GM23338 (cell line): ENCODE measurements at regions not wholly inside any gene's neighbourhood (a gene's known extent, or its start where the extent isn't known, plus 50 kb on each side); places are given as distances from the start of the nearest gene placed in this dataset.

Experiments used
- ATAC-seq: fragments of 200-7000 bp; cut with Tn5 transposase; 3 replicates; pipeline ENCODE4 v1.9.1; 2020
- DNase-seq: peaks from one replicate; pipeline ENCODE4 v3.0.0-alpha.2; 2015; ENCODE audit warnings: low spot score
- H2AFZ ChIP-seq: fragments of 200-600 bp; sonication (generic); 2 replicates; pipeline ENCODE4 v1.8.0; 2016; ENCODE audit warnings: antibody characterized with exemption, mild to moderate bottlenecking, moderate library complexity
- H3F3A ChIP-seq: fragments of 200-600 bp; sonication (generic); replicated peaks from 2 replicates; pipeline ENCODE4 v1.8.0; 2017; ENCODE audit warnings: antibody characterized with exemption, mixed run types, low read depth
- H3K27ac ChIP-seq: fragments of 200-600 bp; sonication (generic); 2 replicates; pipeline ENCODE4 v1.6.1; 2016; ENCODE audit warnings: low read depth
- H3K27me3 ChIP-seq: fragments of 200-600 bp; sonication (generic); 2 replicates; pipeline ENCODE4 v1.8.0; 2016; ENCODE audit warnings: mild to moderate bottlenecking, mixed run types, moderate library complexity; ENCODE audit not compliant: insufficient read depth
- H3K36me3 ChIP-seq: fragments of 200-600 bp; sonication (generic); 2 replicates; pipeline ENCODE4 v1.8.0; 2016; ENCODE audit warnings: mild to moderate bottlenecking; ENCODE audit not compliant: insufficient read depth
- H3K4me1 ChIP-seq: fragments of 200-600 bp; sonication (generic); 2 replicates; pipeline ENCODE4 v1.8.0; 2016; ENCODE audit warnings: mild to moderate bottlenecking, moderate library complexity; ENCODE audit not compliant: insufficient read depth
- H3K4me2 ChIP-seq: fragments of 200-600 bp; sonication (generic); 2 replicates; pipeline ENCODE4 v1.7.1; 2017; ENCODE audit warnings: mixed run types
- H3K4me3 ChIP-seq: fragments of 200-600 bp; sonication (generic); 2 replicates; pipeline ENCODE4 v1.6.1; 2016; ENCODE audit warnings: mixed run types
- H3K79me2 ChIP-seq: fragments of 200-600 bp; sonication (generic); replicated peaks from 2 replicates; pipeline ENCODE4 v1.8.0; 2017; ENCODE audit warnings: mild to moderate bottlenecking; ENCODE audit not compliant: insufficient read depth
- H3K9me2 ChIP-seq: fragments of 200-600 bp; sonication (generic); 2 replicates; pipeline ENCODE4 v1.8.0; 2017; ENCODE audit not compliant: insufficient read depth
- H4K20me1 ChIP-seq: fragments of 200-600 bp; sonication (generic); replicated peaks from 2 replicates; pipeline ENCODE4 v1.8.0; 2017; ENCODE audit warnings: mild to moderate bottlenecking; ENCODE audit not compliant: insufficient read depth
- H3K27ac Mint-ChIP-seq: 2 replicates; pipeline ENCODE4 v1.8.0; 2020; ENCODE audit warnings: inconsistent platforms, mild to moderate bottlenecking, moderate library complexity, mixed read lengths
- H3K27me3 Mint-ChIP-seq: 3 replicates; pipeline ENCODE4 v1.8.0; 2022; ENCODE audit warnings: low read depth, mild to moderate bottlenecking, moderate library complexity, mixed read lengths, inconsistent platforms; ENCODE audit not compliant: insufficient read depth, poor library complexity
- H3K36me3 Mint-ChIP-seq: 3 replicates; pipeline ENCODE4 v1.8.0; 2021; ENCODE audit warnings: low read depth, mild to moderate bottlenecking, inconsistent platforms, moderate library complexity, mixed read lengths
- H3K4me1 Mint-ChIP-seq: 3 replicates; pipeline ENCODE4 v1.8.0; 2020; ENCODE audit warnings: mild to moderate bottlenecking, inconsistent platforms, mixed read lengths
- H3K4me3 Mint-ChIP-seq: 3 replicates; pipeline ENCODE4 v1.8.0; 2021; ENCODE audit warnings: moderate library complexity, mild to moderate bottlenecking, inconsistent platforms, mixed read lengths
- H3K9me3 Mint-ChIP-seq: 3 replicates; pipeline ENCODE4 v1.8.0; 2020; ENCODE audit warnings: moderate library complexity, mild to moderate bottlenecking, inconsistent platforms, mixed read lengths
- CREB1 ChIP-seq: fragments of 250-450 bp; sonication (Bioruptor Pico); IDR thresholded peaks from 2 replicates; pipeline ENCODE4 v1.5.0; 2020; ENCODE audit warnings: low read depth, mild to moderate bottlenecking, moderate library complexity
- ETS1 ChIP-seq: IDR thresholded peaks from 2 replicates; pipeline ENCODE4 v1.6.1; 2016; ENCODE audit warnings: antibody characterized with exemption
- EZH2 ChIP-seq: fragments of 200-600 bp; sonication (generic); IDR thresholded peaks from one replicate; pipeline ENCODE4 v1.8.0; 2017; ENCODE audit warnings: antibody characterized with exemption, mild to moderate bottlenecking, low read depth; ENCODE audit not compliant: unreplicated experiment
- EZH2phosphoT487 ChIP-seq: fragments of 200-600 bp; sonication (generic); IDR thresholded peaks from one replicate; pipeline ENCODE4 v1.8.1; 2018; ENCODE audit warnings: antibody characterized with exemption; ENCODE audit not compliant: unreplicated experiment
- JUNB ChIP-seq: IDR thresholded peaks from one replicate; pipeline ENCODE4 v1.6.1; 2016; ENCODE audit warnings: antibody characterized with exemption; ENCODE audit not compliant: unreplicated experiment
- NANOG ChIP-seq: IDR thresholded peaks from 2 replicates; pipeline ENCODE4 v1.6.1; 2016; ENCODE audit warnings: antibody characterized with exemption, borderline replicate concordance
- REST ChIP-seq: IDR thresholded peaks from one replicate; pipeline ENCODE4 v1.6.1; 2018; ENCODE audit warnings: antibody characterized with exemption; ENCODE audit not compliant: unreplicated experiment
- STAT1 ChIP-seq: IDR thresholded peaks from one replicate; pipeline ENCODE4 v1.6.1; 2016; ENCODE audit warnings: antibody characterized with exemption; ENCODE audit not compliant: unreplicated experiment
- ZNF331 ChIP-seq: fragments of 250-450 bp; sonication (Bioruptor Pico); IDR thresholded peaks from 2 replicates; pipeline ENCODE4 v1.5.0; 2020; ENCODE audit warnings: low read depth, mild to moderate bottlenecking, moderate library complexity
- ZNF462 ChIP-seq: fragments of 250-450 bp; sonication (Bioruptor Pico); IDR thresholded peaks from 2 replicates; pipeline ENCODE4 v1.5.0; 2020; ENCODE audit warnings: mild to moderate bottlenecking, moderate library complexity

- H3K27me3 Mint-ChIP-seq: no peaks in the 10 kb centered on the region
- Histone ChIP-seq H3K36me3 (no peaks in the 10 kb centered on the region), H3K4me2 (no peak overlapping the region), H3K79me2 (no peaks in the 10 kb centered on the region), H2AFZ (no peak overlapping the region), H3K4me1 (no peaks in the 10 kb centered on the region), H4K20me1 (no peaks in the 10 kb centered on the region), H3K27me3 (no peaks in the 10 kb centered on the region), H3K4me3 (no peak overlapping the region), H3K9me2 (0 out of 2 replicates have a peak, but pooled peaks cover 6% of the 10 kb centered on the region), H3K27ac (no peak overlapping the region), H3F3A (no peaks in the 10 kb centered on the region)
- H3K36me3 Mint-ChIP-seq: peaks cover 20% of the 10 kb centered on the region
- H3K4me3 Mint-ChIP-seq: no peak overlapping the region
- no peak overlapping the region for H3K27ac Mint-ChIP-seq
- no peak for TF ChIP-seq NANOG
- TF ChIP-seq STAT1: no peak
- no peak for TF ChIP-seq EZH2phosphoT487
- TF ChIP-seq EZH2: no peak
- TF ChIP-seq JUNB: no peak
- no peak for TF ChIP-seq ZNF462
- no peak for TF ChIP-seq REST
- no peak for TF ChIP-seq ZNF331 (CRISPR knock-in tag)
- no peak for TF ChIP-seq ETS1
- no peak for TF ChIP-seq CREB1 (CRISPR knock-in tag)
- peaks cover 30% of the 10 kb centered on the region for H3K9me3 Mint-ChIP-seq
- DNase-seq: no peak
- no peaks in the 10 kb centered on the region for H3K4me1 Mint-ChIP-seq
- no peak for ATAC-seq
Measured at GRCh38 chr12:90569685-90570084, 385.3 kb downstream of the CCER1 start.
